Loucy (cell line): ENCODE measurements at regions not wholly inside any gene's neighbourhood (a gene's known extent, or its start where the extent isn't known, plus 50 kb on each side); places are given as distances from the start of the nearest gene placed in this dataset.

Experiments
- H2AFZ ChIP-seq: fragments of 200-600 bp; sonication (generic); 2 replicates; pipeline ENCODE4 v1.6.0; 2016; ENCODE audit warnings: antibody characterized with exemption, mild to moderate bottlenecking, low read length, moderate library complexity
- H3F3A ChIP-seq: fragments of 200-600 bp; 2 replicates; pipeline ENCODE4 v1.6.0; 2016; ENCODE audit warnings: antibody characterized with exemption, low read depth, mild to moderate bottlenecking
- H3K27me3 ChIP-seq: fragments of 200-600 bp; sonication (generic); 2 replicates; pipeline ENCODE4 v1.6.1; 2014; ENCODE audit warnings: low read length, mild to moderate bottlenecking; ENCODE audit not compliant: insufficient read depth, poor library complexity, severe bottlenecking
- H3K36me3 ChIP-seq: fragments of 200-600 bp; sonication (generic); 2 replicates; pipeline ENCODE4 v1.6.1; 2016; ENCODE audit warnings: low read length; ENCODE audit not compliant: insufficient read depth
- H3K4me1 ChIP-seq: fragments of 200-600 bp; sonication (generic); 2 replicates; pipeline ENCODE4 v1.5.1; 2014; ENCODE audit warnings: low read length, mild to moderate bottlenecking; ENCODE audit not compliant: insufficient read depth, poor library complexity, severe bottlenecking
- H3K4me2 ChIP-seq: fragments of 200-600 bp; sonication (generic); 2 replicates; pipeline ENCODE4 v1.6.0; 2014; ENCODE audit warnings: antibody characterized with exemption, low read length, low read depth, mild to moderate bottlenecking; ENCODE audit not compliant: poor library complexity, severe bottlenecking
- H3K4me3 ChIP-seq: fragments of 200-600 bp; sonication (generic); 2 replicates; pipeline ENCODE4 v1.5.1; 2014; ENCODE audit warnings: low read length, mild to moderate bottlenecking, mixed read lengths; ENCODE audit not compliant: poor library complexity, severe bottlenecking
- H3K79me2 ChIP-seq: fragments of 200-600 bp; sonication (generic); 2 replicates; pipeline ENCODE4 v1.6.1; 2014; ENCODE audit warnings: low read length; ENCODE audit not compliant: insufficient read depth
- H3K9ac ChIP-seq: fragments of 200-600 bp; sonication (generic); 2 replicates; pipeline ENCODE4 v1.6.0; 2014; ENCODE audit warnings: mild to moderate bottlenecking, low read depth, low read length, moderate library complexity; ENCODE audit not compliant: poor library complexity, severe bottlenecking
- H3K9me2 ChIP-seq: fragments of 200-600 bp; sonication (generic); replicated peaks from 2 replicates; pipeline ENCODE4 v1.6.1; 2016; ENCODE audit warnings: low read depth, low read length, mixed read lengths
- H3K9me3 ChIP-seq: fragments of 200-600 bp; sonication (generic); 2 replicates; pipeline ENCODE4 v1.6.1; 2014; ENCODE audit warnings: mild to moderate bottlenecking, antibody characterized with exemption, low read length, low read depth; ENCODE audit not compliant: insufficient read depth
- H4K20me1 ChIP-seq: fragments of 200-600 bp; sonication (generic); 2 replicates; pipeline ENCODE4 v1.6.0; 2014; ENCODE audit warnings: antibody characterized with exemption, low read length, mild to moderate bottlenecking; ENCODE audit not compliant: insufficient read depth, poor library complexity, severe bottlenecking
- EZH2phosphoT487 ChIP-seq: fragments of 200-600 bp; IDR thresholded peaks from 2 replicates; pipeline ENCODE4 v1.6.1; 2018; ENCODE audit warnings: antibody characterized with exemption, mild to moderate bottlenecking, moderate library complexity, borderline replicate concordance
- TF ChIP-seq, protein P1 (sequence below): fragments of 200-600 bp; sonication (generic); conservative IDR thresholded peaks from 2 replicates; pipeline ENCODE4 v1.5.1; 2014; ENCODE audit warnings: mild to moderate bottlenecking, antibody characterized with exemption, low read length

DNA sequence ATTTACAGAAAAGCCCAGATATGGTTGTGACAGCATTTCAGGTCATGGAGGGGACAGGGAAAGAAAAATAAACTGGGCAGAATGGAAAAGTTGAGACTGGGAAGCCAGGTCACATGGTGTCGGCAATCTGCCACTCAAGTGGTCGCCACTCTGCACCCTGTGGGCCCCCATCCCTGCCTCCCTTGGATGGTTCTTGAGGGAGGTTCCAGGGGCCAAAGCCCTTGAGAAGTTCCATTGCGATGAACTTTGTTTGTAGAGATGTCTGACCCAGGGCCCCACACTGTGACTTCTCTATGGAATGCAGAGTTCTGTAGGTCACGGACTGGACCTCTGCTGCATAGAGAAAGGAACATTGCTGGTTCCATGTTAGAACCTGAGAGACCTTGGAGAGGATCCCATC, 105.7 kb upstream of the SLC14A2 start:
- Histone ChIP-seq H3K79me2 (no peaks in the 10 kb centered on the region), H3K27me3 (no peaks in the 10 kb centered on the region), H3K4me2 (no peak overlapping the region), H3K9me3 (peaks cover 4% of the 10 kb centered on the region; the same call in 1 of the 2 replicates), H2AFZ (no peak overlapping the region), H3K4me1 (no peaks in the 10 kb centered on the region), H3K9me2 (no peaks in the 10 kb centered on the region), H4K20me1 (no peaks in the 10 kb centered on the region), H3K9ac (no peak overlapping the region), H3K4me3 (no peak overlapping the region), H3F3A (no peaks in the 10 kb centered on the region), H3K36me3 (no peaks in the 10 kb centered on the region)
- no peak for TF ChIP-seq EZH2phosphoT487
- TF ChIP-seq, protein P1, sequence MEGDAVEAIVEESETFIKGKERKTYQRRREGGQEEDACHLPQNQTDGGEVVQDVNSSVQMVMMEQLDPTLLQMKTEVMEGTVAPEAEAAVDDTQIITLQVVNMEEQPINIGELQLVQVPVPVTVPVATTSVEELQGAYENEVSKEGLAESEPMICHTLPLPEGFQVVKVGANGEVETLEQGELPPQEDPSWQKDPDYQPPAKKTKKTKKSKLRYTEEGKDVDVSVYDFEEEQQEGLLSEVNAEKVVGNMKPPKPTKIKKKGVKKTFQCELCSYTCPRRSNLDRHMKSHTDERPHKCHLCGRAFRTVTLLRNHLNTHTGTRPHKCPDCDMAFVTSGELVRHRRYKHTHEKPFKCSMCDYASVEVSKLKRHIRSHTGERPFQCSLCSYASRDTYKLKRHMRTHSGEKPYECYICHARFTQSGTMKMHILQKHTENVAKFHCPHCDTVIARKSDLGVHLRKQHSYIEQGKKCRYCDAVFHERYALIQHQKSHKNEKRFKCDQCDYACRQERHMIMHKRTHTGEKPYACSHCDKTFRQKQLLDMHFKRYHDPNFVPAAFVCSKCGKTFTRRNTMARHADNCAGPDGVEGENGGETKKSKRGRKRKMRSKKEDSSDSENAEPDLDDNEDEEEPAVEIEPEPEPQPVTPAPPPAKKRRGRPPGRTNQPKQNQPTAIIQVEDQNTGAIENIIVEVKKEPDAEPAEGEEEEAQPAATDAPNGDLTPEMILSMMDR = no peak

DNA sequence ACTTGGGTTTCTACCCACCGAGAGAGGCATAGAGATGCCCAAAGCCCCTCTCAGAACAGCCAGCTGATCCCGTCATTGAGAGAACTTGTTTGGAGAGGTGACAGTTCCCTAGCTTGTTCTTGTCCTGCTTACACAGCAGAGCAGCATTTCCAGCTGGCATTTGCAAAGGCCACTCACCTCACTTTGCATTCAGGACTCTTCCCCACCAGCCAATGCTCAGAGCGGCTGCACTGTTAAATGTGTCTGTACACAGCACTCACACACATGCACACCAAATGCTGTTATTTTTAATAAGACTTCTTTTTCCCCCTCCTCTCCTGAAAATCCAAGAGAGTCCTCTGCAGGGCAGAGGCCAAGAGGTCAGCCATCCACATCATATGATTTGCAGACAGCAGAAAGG, 104.6 kb upstream of the SLC14A2 start:
- H2AFZ ChIP-seq = no peak overlapping the region
- H3K27me3 ChIP-seq = no peaks in the 10 kb centered on the region
- no peaks in the 10 kb centered on the region for H4K20me1 ChIP-seq
- peaks cover 4% of the 10 kb centered on the region; the same call in 1 of the 2 replicates for H3K9me3 ChIP-seq
- TF ChIP-seq EZH2phosphoT487 = no peak
- TF ChIP-seq, protein P1 = no peak
- no peak overlapping the region for H3K9ac ChIP-seq
- H3K4me1 ChIP-seq = no peaks in the 10 kb centered on the region
- no peaks in the 10 kb centered on the region for H3K36me3 ChIP-seq
- H3K9me2 ChIP-seq = no peaks in the 10 kb centered on the region
- no peaks in the 10 kb centered on the region for H3F3A ChIP-seq
- H3K79me2 ChIP-seq = no peaks in the 10 kb centered on the region
- H3K4me2 ChIP-seq = no peak overlapping the region
- H3K4me3 ChIP-seq = no peak overlapping the region

DNA sequence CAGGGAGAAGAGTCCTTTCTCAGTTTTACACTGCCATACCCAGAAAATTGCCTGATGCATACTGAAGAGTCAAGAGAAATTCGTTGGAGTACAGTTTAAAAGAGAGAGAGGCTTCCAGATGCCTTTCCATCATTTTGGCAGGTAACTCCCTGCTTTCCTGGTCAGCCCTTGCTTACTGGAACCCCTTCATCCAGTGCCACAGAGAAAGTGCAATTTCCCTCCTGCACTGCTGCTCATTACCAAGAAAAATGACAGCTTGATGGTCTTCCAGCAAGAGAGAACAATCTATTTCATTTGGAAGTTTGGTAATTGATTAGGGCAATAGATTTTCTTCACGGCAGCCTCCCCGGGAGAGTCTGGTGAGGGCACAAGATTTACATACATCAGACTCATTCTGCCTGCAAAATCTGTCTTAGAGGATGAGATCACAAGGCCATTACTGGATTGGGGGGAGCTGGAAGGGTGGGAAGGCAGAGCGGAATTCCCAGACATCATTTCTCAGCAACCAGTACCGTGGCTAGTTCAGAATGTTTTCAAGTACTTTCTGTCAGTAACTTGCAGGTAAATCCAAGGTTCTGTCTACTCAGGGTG, 102.8 kb upstream of the SLC14A2 start:
- H3K9ac ChIP-seq = no peak overlapping the region
- H3K4me2 ChIP-seq = no peak overlapping the region
- no peaks in the 10 kb centered on the region for H3K9me2 ChIP-seq
- H3K36me3 ChIP-seq = no peaks in the 10 kb centered on the region
- H4K20me1 ChIP-seq = no peaks in the 10 kb centered on the region
- no peaks in the 10 kb centered on the region for H3K4me1 ChIP-seq
- TF ChIP-seq, protein P1 = no peak
- no peak for TF ChIP-seq EZH2phosphoT487
- no peaks in the 10 kb centered on the region for H3F3A ChIP-seq
- H3K9me3 ChIP-seq = peaks cover 4% of the 10 kb centered on the region; the same call in 1 of the 2 replicates
- no peak overlapping the region for H3K4me3 ChIP-seq
- no peaks in the 10 kb centered on the region for H3K79me2 ChIP-seq
- H3K27me3 ChIP-seq = no peaks in the 10 kb centered on the region
- no peak overlapping the region for H2AFZ ChIP-seq
